ENCODE measurements at regions not wholly inside any gene's neighbourhood (a gene's known extent, or its start where the extent isn't known, plus 50 kb on each side); places are given as distances from the start of the nearest gene placed in this dataset.

GRCh38 chr2:38201784-38202183 lies 125.8 kb upstream of the CYP1B1 start:
- CTCF ChIA-PET (ENCODE audit: low intra/inter-chr PET ratio), result no interaction called here
- intact Hi-C loops (cut with micrococcal nuclease), result no loop called here

More at GRCh38 chr2:38201784-38202183, 125.8 kb upstream of the CYP1B1 start:
- H3K4me1 ChIP-seq (replicated peaks in 1 of 2; ENCODE audit: control insufficient read depth in 2 of 2, insufficient read depth in 2 of 2, low read length in 2 of 2), result no peaks in the 10 kb centered on the region; a peak in 1 of 5 replicates
- TF ChIP-seq PATZ1 (CRISPR knock-in tag; IDR thresholded peaks at IDR 0.05; ENCODE audit: borderline replicate concordance) (no peak), ZNF134 (CRISPR knock-in tag; conservative IDR thresholded peaks at IDR 0.05) (no peak), CEBPG (CRISPR knock-in tag; IDR thresholded peaks at IDR 0.05) (no peak), CEBPG (tag; conservative IDR thresholded peaks at IDR 0.05 in 1 of 2, IDR thresholded peaks at IDR 0.05 in 1 of 2) (no peak), COPS2 (conservative IDR thresholded peaks at IDR 0.05) (no peak), SMARCA4 (IDR thresholded peaks at IDR 0.05) (no peak), STAT5A (IDR thresholded peaks at IDR 0.05; ENCODE audit: borderline replicate concordance, low read length) (no peak), FOXM1 (IDR thresholded peaks at IDR 0.05; ENCODE audit: low read depth) (no peak), FOXM1 (CRISPR knock-in tag; IDR thresholded peaks at IDR 0.05; ENCODE audit: low read depth) (no peak), TRIM28 (IDR thresholded peaks at IDR 0.05) (no peak), CTCFL (IDR thresholded peaks at IDR 0.05; ENCODE audit: borderline replicate concordance, insufficient read depth, low read depth, low read length, poor library complexity, severe bottlenecking) (no peak), PTTG1 (tag; IDR thresholded peaks at IDR 0.05; ENCODE audit: low read depth) (no peak), E2F3 (CRISPR knock-in tag; IDR thresholded peaks at IDR 0.05) (no peak), TAF1 (IDR thresholded peaks at IDR 0.05; ENCODE audit: control insufficient read depth, extremely low read depth, insufficient read depth, low read length, severe bottlenecking) (no peak)
- BruUV-seq (replicated peaks), result no TSS peak
- H3K9me1 ChIP-seq (ENCODE audit: control insufficient read depth, insufficient read depth, low read length), result no peaks in the 10 kb centered on the region
- no peak for DNase-seq (ENCODE audit: extremely low read depth in 1 of 4, low spot score in 3 of 4)
- peaks cover 3 to 20% of the 10 kb centered on the region in 2 experiments; a peak in 4 of 5 replicates for H3K27me3 ChIP-seq (ENCODE audit: control insufficient read depth in 2 of 2, insufficient read depth in 2 of 2, low read length in 2 of 2)
- in situ Hi-C loops (cut with MboI), result no loop called here
- FAIRE-seq, result no peak
- no peak overlapping the region for H3K9ac ChIP-seq (ENCODE audit: insufficient read depth in 1 of 2, low read depth in 2 of 2, low read length in 2 of 2)
- POLR2A ChIA-PET, result no interaction called here
- H3K36me3 ChIP-seq (ENCODE audit: control insufficient read depth, insufficient read depth, low read length), result no peaks in the 10 kb centered on the region
- no peak for ATAC-seq
- no peak overlapping the region for H3K4me3 ChIP-seq
- no peak overlapping the region for H2AFZ ChIP-seq (ENCODE audit: low read depth, low read length)
- no peaks in the 10 kb centered on the region for H3K9me3 ChIP-seq (replicated peaks; ENCODE audit: control insufficient read depth, insufficient read depth, low read depth, low read length)
- H3K79me2 ChIP-seq (ENCODE audit: control insufficient read depth, insufficient read depth, low read length), result no peaks in the 10 kb centered on the region
- no peaks in the 10 kb centered on the region for H4K20me1 ChIP-seq (replicated peaks; ENCODE audit: control insufficient read depth, insufficient read depth, low read length)
- no peak overlapping the region for H3K27ac ChIP-seq (ENCODE audit: extremely low read depth, low read depth, low read length)
- H3K4me2 ChIP-seq (ENCODE audit: insufficient read depth, low read length), result no peak overlapping the region

Measured in K562 (cell line).